Osteocyte (in vitro differentiated cells): ENCODE measurements at regions not wholly inside any gene's neighbourhood (a gene's known extent, or its start where the extent isn't known, plus 50 kb on each side); places are given as distances from the start of the nearest gene placed in this dataset.

Source experiments
- DNase-seq: peaks from one replicate; pipeline ENCODE4 v3.0.0; 2021; ENCODE audit warnings: mixed read lengths; ENCODE audit not compliant: unreplicated experiment; ENCODE audit errors: extremely low spot score
- H3K27ac Mint-ChIP-seq: one replicate; pipeline ENCODE4 v1.8.0; 2021; ENCODE audit warnings: mild to moderate bottlenecking, mixed read lengths; ENCODE audit not compliant: unreplicated experiment
- H3K27me3 Mint-ChIP-seq: one replicate; pipeline ENCODE4 v1.8.0; 2021; ENCODE audit warnings: mixed read lengths; ENCODE audit not compliant: unreplicated experiment
- H3K36me3 Mint-ChIP-seq: one replicate; pipeline ENCODE4 v1.8.0; 2021; ENCODE audit warnings: mixed read lengths; ENCODE audit not compliant: unreplicated experiment
- H3K4me1 Mint-ChIP-seq: one replicate; pipeline ENCODE4 v1.8.0; 2021; ENCODE audit warnings: mixed read lengths; ENCODE audit not compliant: unreplicated experiment
- H3K4me3 Mint-ChIP-seq: one replicate; pipeline ENCODE4 v1.8.0; 2021; ENCODE audit warnings: mild to moderate bottlenecking, moderate library complexity, mixed read lengths; ENCODE audit not compliant: unreplicated experiment
- H3K9me3 Mint-ChIP-seq: one replicate; pipeline ENCODE4 v1.8.0; 2021; ENCODE audit warnings: mixed read lengths; ENCODE audit not compliant: unreplicated experiment
- TF ChIP-seq, protein P1 (sequence below): fragments of 200-600 bp; sonication (generic); IDR thresholded peaks from 2 replicates; pipeline ENCODE4 v1.5.0; 2021; ENCODE audit warnings: antibody characterized with exemption, mild to moderate bottlenecking, moderate library complexity

DNA sequence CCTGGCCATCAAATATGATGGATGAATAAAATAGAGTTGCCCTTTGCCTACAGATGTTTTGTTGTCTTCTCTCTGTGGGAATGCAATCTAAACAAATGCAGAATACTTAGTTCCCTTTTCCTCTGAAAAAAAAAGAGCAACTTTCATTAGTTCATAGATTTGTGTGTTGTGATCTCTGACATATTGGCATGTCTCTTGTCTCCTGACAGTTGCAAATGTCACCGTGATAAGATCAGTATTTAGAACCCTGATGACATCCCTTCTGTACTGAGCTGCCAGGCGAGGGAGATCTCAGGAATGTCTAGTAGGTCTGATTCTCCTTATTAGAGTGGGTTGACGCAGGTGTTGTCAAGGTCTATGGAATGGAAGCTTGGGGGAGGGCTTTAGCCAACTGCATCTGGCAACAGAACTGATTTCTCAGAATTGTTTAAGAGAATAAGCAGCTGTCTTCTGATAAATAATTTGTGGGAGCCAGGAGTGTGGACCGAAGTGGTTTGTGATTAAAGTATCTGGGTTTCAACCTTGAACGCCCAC is 130.4 kb downstream of the GALR1 start:
- H3K36me3 Mint-ChIP-seq: no peaks in the 10 kb centered on the region
- H3K27ac Mint-ChIP-seq: no peak overlapping the region
- H3K4me3 Mint-ChIP-seq: no peak overlapping the region
- no peaks in the 10 kb centered on the region for H3K9me3 Mint-ChIP-seq
- TF ChIP-seq, protein P1, sequence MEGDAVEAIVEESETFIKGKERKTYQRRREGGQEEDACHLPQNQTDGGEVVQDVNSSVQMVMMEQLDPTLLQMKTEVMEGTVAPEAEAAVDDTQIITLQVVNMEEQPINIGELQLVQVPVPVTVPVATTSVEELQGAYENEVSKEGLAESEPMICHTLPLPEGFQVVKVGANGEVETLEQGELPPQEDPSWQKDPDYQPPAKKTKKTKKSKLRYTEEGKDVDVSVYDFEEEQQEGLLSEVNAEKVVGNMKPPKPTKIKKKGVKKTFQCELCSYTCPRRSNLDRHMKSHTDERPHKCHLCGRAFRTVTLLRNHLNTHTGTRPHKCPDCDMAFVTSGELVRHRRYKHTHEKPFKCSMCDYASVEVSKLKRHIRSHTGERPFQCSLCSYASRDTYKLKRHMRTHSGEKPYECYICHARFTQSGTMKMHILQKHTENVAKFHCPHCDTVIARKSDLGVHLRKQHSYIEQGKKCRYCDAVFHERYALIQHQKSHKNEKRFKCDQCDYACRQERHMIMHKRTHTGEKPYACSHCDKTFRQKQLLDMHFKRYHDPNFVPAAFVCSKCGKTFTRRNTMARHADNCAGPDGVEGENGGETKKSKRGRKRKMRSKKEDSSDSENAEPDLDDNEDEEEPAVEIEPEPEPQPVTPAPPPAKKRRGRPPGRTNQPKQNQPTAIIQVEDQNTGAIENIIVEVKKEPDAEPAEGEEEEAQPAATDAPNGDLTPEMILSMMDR: no peak
- H3K4me1 Mint-ChIP-seq: no peaks in the 10 kb centered on the region
- DNase-seq: no peak
- H3K27me3 Mint-ChIP-seq: no peaks in the 10 kb centered on the region

DNA sequence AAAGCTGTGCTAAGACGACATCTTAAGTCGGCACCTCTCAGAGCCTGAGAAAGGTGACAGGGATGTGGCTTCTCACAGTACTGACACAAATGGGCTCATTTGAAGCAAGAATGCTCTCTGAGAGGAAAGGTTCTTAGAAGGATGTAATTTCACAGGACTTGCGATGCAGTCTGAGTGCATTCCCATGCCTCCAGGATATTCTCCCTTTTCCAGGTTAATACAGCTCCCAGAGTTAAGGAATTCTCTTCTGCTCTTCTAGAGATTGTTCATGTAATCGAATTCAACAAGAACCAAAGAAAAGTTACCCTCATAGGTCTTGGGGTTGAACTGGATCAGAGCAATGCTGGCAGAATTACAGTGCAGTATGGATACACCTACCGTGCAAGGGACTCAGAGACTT is 131.0 kb downstream of the GALR1 start:
- Mint-ChIP-seq H3K4me1 (no peaks in the 10 kb centered on the region), H3K36me3 (no peaks in the 10 kb centered on the region), H3K4me3 (no peak overlapping the region), H3K9me3 (no peaks in the 10 kb centered on the region), H3K27ac (no peak overlapping the region), H3K27me3 (no peaks in the 10 kb centered on the region)
- TF ChIP-seq, protein P1: no peak
- DNase-seq: no peak

DNA sequence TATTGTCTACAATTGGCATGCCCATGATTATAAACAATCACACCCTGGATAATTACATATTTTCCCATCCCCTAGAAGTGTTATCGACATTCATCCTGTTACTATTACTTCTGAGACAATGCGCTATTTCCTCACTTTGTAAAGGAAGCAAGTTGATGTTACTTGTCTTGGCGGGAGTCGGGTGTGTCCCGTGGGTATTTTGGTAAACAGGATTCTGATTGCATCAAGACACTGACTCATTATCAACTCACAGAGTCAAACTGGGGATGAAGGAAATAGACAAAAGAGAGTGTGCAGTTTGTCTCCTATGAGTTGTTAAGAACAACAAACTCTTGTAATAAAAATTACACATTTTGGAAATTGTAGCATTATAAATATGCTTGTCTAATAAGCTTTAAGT is 142.7 kb downstream of the GALR1 start:
- Mint-ChIP-seq H3K27ac (no peak overlapping the region), H3K4me1 (no peaks in the 10 kb centered on the region), H3K27me3 (no peaks in the 10 kb centered on the region), H3K36me3 (no peaks in the 10 kb centered on the region), H3K4me3 (no peak overlapping the region), H3K9me3 (peaks cover 9% of the 10 kb centered on the region)
- no peak for DNase-seq
- TF ChIP-seq, protein P1: no peak

DNA sequence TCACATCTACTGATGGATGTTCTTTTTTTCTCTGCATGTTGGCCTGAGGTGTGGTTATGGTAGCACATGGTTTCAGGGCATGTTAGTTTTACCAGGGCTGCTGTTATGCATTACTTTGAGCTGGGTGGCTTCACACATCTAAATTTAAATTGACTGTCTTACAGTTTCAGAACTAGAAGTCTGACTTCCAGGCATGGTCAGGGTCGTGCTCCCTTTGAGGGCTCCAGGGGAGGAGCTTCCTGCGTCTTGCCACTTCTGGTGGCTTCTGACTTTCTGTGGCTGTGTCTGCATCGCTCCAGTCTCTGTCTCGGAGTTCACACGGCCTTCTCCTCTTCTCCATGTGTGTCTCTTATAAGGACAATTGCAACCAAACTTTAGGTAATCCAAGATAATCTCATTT is 143.9 kb downstream of the GALR1 start:
- peaks cover 9% of the 10 kb centered on the region for H3K9me3 Mint-ChIP-seq
- no peak overlapping the region for H3K27ac Mint-ChIP-seq
- no peak overlapping the region for H3K4me3 Mint-ChIP-seq
- H3K4me1 Mint-ChIP-seq: no peaks in the 10 kb centered on the region
- DNase-seq: no peak
- TF ChIP-seq, protein P1: no peak
- H3K36me3 Mint-ChIP-seq: no peaks in the 10 kb centered on the region
- no peaks in the 10 kb centered on the region for H3K27me3 Mint-ChIP-seq

DNA sequence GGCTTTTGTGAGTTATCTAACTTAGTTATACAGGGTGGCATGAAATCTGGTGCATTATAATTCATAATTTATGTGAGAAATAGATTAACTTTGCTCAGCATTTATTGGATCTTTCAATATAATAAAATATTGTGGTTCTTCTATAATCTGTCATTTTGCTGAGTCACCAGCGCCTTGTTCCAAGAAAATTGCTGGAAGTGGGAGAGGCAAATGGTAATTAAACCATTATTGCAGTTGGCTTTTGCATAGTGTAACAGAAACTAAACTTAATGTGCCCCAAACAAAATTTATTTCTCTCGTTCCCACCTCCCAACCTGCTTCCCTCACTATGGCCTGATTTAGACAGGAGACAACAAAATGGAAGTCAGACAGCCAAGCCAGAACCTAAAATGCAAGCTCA is 146.3 kb downstream of the GALR1 start:
- H3K4me3 Mint-ChIP-seq: no peak overlapping the region
- no peaks in the 10 kb centered on the region for H3K4me1 Mint-ChIP-seq
- H3K27ac Mint-ChIP-seq: no peak overlapping the region
- peaks cover 9% of the 10 kb centered on the region for H3K9me3 Mint-ChIP-seq
- TF ChIP-seq, protein P1: no peak
- no peaks in the 10 kb centered on the region for H3K36me3 Mint-ChIP-seq
- no peaks in the 10 kb centered on the region for H3K27me3 Mint-ChIP-seq
- no peak for DNase-seq
